Activated CD4-positive, alpha-beta T cell treated with anti-CD3 and anti-CD28 coated beads for 24 hours (primary cell): ENCODE measurements at regions not wholly inside any gene's neighbourhood (a gene's known extent, or its start where the extent isn't known, plus 50 kb on each side); places are given as distances from the start of the nearest gene placed in this dataset.
"Not testable (repeated sequence)": the region's sequence is repeated elsewhere in the genome, so short reads cannot be mapped to it uniquely, and the experiment has no call there.

Source experiments
- DNase-seq, 2 donors: peaks; one replicate each; pipeline ENCODE4 v3.0.0-alpha.2; 2020; ENCODE audit warnings: low read depth in 2 of 2

DNA sequence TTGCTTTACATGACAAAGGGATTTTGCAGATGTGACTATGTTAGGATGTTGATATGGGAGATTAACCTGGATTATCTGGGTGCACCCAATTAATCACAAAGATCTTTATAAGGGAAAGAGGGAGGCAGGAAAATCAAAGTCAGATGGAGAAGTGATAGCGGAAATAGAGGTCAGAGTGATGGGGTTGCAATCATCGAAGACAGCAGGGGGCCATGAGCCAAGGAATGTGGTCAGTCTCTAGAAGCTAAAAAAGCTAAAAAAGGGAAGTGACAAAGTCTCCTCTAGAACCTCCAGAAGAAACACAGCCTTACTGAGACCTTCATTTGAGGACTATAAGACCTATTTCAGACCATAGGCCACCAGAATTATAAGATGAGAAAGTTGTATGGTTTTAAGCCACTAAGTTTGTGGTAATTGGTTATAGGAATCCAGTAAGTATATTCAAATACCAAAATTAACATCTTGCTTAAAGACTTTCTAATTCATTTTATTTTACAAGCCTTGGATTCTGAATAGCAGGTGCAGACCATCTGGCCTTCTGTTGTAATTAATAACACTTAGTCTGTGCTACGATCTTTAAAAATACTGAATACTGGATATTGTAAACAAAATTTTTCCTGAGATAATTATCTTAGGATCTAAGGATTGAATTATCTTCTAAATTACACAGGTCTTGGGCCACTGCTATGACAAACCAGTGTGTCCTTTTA, 493.4 kb upstream of the PCDH20 start:
- DNase-seq: no peak

- no peak for DNase-seq
Measured at GRCh38 chr13:61905054-61905453, 489.4 kb upstream of the PCDH20 start.

- no peak for DNase-seq
Measured at GRCh38 chr13:61901946-61902541, 486.4 kb upstream of the PCDH20 start.

GRCh38 chr13:61900033-61900432, 484.4 kb upstream of the PCDH20 start:
- DNase-seq: no peak

GRCh38 chr13:61898207-61898606, 482.6 kb upstream of the PCDH20 start:
- DNase-seq: no peak

DNA sequence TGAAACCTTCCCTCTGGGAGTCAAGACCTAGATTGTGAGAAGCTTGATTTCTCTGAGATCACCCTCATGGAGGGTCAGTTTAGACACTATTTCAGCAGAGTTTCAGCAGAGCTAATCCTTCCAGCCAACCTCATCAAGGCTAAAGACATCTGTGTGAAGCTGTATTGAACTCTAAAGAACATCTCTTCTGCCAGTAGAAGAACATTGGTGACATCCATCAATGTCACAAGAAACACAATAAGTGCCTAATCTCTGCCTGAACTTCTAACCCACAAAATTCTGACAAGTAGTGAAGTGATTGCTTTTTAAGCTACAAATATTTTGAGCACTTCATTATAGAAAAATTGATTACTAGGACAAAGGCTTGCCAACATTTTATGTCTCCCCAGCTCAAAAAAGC, 475.8 kb upstream of the PCDH20 start:
- no peak for DNase-seq

GRCh38 chr13:61884830-61885229, 469.2 kb upstream of the PCDH20 start:
- DNase-seq: no peak

DNA sequence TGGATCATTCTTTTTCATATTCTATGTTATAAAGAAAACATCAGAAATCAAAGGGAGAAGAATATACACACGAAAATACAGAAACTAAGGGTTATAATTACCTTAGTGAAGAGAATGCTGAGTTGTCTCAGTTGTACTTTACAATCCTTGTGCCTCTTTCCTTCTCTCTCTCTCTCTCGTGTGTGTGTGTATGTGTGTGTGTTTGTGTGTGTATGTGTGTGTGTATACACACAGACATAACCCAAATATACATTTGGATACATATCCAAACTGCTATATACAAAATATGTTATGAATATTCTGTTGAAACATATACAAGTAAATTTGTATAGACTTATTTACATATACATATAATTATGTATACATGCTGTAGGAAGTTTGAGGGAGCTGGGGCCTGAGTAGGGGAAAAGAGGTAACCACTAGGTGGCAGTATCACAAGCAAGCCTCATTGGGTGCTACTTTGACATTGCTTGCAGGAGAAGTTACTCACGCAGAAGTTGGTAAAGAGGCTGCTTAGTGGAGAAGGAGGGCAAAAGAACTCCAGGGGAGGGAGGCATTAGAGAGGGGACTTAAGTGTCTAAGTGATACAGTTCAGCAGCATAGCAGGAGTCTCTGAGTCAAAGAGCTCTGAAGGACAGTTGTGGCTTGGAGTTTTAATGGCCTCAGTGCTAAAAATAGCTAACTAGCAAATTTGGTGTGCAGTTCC, 465.1 kb upstream of the PCDH20 start:
- DNase-seq: no peak

- not testable (repeated sequence) for DNase-seq
Measured at GRCh38 chr13:61878565-61878964, 462.9 kb upstream of the PCDH20 start.

DNA sequence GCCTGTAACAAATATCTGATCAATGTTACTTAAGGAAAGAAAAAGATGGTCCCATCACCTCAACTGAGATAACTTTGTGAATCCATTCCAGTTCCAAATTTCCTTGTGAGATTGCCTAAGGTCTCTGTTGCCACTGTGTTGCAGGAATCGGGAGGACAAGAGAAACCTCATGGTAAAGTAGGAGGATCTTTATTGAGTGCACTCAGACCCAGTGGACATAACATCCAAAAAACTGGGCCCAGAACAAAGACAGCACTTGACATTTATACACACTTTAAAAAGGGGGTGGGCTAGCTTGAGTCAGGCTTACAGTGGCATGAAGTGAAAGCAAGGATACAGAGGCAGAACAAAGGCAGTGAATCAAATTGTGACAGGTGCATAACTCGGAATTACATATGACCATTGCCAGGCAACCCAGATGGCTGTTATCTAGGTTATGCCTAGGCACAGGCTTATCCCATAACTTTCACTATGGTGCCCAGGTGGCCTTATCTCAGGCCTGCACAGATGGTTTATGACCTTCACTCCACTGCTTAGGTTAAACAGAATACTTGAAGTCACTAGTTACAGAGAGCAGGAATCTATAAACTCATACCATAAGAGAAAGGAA, 459.4 kb upstream of the PCDH20 start:
- no peak for DNase-seq

- DNase-seq: no peak
Measured at GRCh38 chr13:61873717-61874116, 458.1 kb upstream of the PCDH20 start.

DNA sequence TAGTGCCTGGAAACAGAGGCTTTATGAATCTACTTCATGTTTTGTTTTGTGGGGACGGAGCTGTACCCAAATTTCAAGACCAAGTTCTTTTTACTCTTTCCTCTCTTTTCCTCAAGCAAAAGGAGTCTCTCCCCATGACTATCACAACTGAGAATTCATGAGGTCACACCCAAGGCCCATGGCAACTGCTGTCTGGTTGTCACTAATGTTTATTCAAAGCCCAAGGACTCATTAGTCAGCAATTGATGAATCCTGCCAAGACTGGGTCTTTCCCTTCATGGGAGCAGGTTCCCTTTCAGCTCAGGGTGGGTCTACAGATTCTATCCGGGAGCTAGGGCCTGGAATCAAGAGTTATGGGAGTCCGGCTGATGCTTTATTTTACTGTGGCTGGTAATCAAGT, 441.5 kb upstream of the PCDH20 start:
- DNase-seq: no peak

DNA sequence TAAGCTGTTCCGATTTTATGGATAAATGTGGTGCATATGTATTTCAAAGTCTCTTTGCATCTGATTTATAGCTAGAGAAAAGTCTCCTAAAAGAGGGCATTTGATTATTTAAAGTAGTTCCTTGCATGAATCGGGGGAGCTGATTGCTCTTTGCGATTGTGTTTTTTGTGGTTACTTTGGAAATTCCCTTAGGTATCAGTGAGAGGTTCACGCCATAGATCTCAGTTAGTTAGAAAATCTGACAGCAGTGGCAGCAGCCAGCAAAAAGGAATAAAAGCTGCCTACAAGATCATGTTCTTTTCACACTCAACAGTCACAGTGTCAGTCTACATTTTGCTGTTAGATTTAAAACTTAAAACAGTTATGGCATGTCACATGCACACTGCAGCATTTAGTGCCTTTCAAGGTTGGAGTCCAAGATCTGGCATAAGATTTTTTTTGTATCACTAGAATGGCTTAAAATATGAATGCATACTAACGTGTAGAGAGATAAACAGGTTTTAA, 436.5 kb upstream of the PCDH20 start:
- no peak for DNase-seq

GRCh38 chr13:61850794-61851193, 435.1 kb upstream of the PCDH20 start:
- no peak for DNase-seq

DNA sequence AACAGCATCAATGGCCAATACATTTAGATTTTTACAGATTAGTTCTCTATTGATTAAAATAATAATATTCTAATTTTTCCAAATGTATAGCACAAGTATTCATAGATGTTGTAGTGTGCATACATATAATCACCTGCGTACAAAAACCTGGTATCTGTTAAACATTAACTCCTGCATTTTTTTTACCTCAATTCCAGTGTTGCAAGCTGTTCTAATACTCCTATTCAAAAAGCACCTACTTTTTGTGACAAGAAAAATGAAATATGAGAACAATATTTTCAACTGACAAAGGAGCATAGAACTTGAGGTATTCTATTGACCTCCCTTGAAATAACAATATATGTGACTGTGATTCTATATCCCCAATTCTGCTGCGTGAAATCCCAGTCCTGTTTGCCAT, 422.9 kb upstream of the PCDH20 start:
- no peak for DNase-seq

GRCh38 chr13:61833228-61833627, 417.6 kb upstream of the PCDH20 start:
- DNase-seq: no peak

- no peak for DNase-seq
Measured at GRCh38 chr13:61831026-61831425, 415.4 kb upstream of the PCDH20 start.

GRCh38 chr13:61830475-61830874, 414.8 kb upstream of the PCDH20 start:
- DNase-seq: peak in 1 of 2 donors; percentile 0

- DNase-seq: no peak
Measured at GRCh38 chr13:61824168-61824567, 408.5 kb upstream of the PCDH20 start.

GRCh38 chr13:61812286-61812685, 396.6 kb upstream of the PCDH20 start:
- DNase-seq: no peak

GRCh38 chr13:61810065-61810464, 394.4 kb upstream of the PCDH20 start:
- no peak for DNase-seq

GRCh38 chr13:61797397-61797796, 381.7 kb upstream of the PCDH20 start:
- no peak for DNase-seq

GRCh38 chr13:61795580-61795979, 379.9 kb upstream of the PCDH20 start:
- no peak for DNase-seq
